OCI-LY3 (cell line): ENCODE measurements at regions not wholly inside any gene's neighbourhood (a gene's known extent, or its start where the extent isn't known, plus 50 kb on each side); places are given as distances from the start of the nearest gene placed in this dataset.

ENCODE experiments used
- EZH2phosphoT487 ChIP-seq: fragments of 200-600 bp; shearing (Covaris generic); IDR thresholded peaks from 2 replicates; pipeline ENCODE4 v1.6.1; 2018; ENCODE audit warnings: antibody characterized with exemption, mixed run types, low read depth
- TF ChIP-seq, protein P1 (sequence below): fragments of 200-600, 300-600 bp; sonication (generic); IDR thresholded peaks from 2 replicates; pipeline ENCODE4 v1.5.1; 2014; ENCODE audit warnings: antibody characterized with exemption, low read length, low read depth

DNA sequence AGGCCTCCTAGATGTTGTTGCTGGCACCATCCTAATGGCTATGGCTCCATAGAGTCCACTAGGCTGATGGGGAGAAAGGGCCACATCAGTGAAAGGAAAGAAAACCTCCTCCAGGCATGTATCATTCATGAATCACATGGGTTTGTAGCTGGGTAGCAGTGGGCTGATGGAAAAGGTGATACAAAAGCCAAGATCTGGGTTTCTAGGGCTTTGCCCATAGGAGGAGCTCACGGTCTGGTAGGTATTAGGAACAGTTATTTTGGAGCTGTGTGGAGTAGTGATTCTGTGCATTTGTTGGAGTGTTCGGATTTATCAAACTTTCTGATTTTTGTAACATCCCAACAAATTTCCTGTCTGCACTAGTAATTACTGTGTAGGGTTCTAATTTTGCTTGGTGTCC is 259.2 kb downstream of the SLC4A3 start:
- TF ChIP-seq, protein P1, sequence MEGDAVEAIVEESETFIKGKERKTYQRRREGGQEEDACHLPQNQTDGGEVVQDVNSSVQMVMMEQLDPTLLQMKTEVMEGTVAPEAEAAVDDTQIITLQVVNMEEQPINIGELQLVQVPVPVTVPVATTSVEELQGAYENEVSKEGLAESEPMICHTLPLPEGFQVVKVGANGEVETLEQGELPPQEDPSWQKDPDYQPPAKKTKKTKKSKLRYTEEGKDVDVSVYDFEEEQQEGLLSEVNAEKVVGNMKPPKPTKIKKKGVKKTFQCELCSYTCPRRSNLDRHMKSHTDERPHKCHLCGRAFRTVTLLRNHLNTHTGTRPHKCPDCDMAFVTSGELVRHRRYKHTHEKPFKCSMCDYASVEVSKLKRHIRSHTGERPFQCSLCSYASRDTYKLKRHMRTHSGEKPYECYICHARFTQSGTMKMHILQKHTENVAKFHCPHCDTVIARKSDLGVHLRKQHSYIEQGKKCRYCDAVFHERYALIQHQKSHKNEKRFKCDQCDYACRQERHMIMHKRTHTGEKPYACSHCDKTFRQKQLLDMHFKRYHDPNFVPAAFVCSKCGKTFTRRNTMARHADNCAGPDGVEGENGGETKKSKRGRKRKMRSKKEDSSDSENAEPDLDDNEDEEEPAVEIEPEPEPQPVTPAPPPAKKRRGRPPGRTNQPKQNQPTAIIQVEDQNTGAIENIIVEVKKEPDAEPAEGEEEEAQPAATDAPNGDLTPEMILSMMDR = no peak
- no peak for TF ChIP-seq EZH2phosphoT487
